GM23248 (cell line): ENCODE measurements at regions not wholly inside any gene's neighbourhood (a gene's known extent, or its start where the extent isn't known, plus 50 kb on each side); places are given as distances from the start of the nearest gene placed in this dataset.

ENCODE experiments used
- EZH2 ChIP-seq: fragments of 200-600 bp; sonication (generic); IDR thresholded peaks from 2 replicates; pipeline ENCODE4 v1.6.1; 2018; ENCODE audit warnings: antibody characterized with exemption, mild to moderate bottlenecking; ENCODE audit not compliant: insufficient read depth, poor library complexity, severe bottlenecking
- EZH2phosphoT487 ChIP-seq: fragments of 200-600 bp; sonication (generic); IDR thresholded peaks from 2 replicates; pipeline ENCODE4 v1.6.1; 2018; ENCODE audit warnings: antibody characterized with exemption, moderate library complexity, mild to moderate bottlenecking, low read depth; ENCODE audit not compliant: insufficient read depth

- no peak for TF ChIP-seq EZH2
- TF ChIP-seq EZH2phosphoT487, result no peak
Observed at GRCh38 chr9:126049088-126049487, 277.5 kb upstream of the MVB12B start.
